ENCODE measurements at regions not wholly inside any gene's neighbourhood (a gene's known extent, or its start where the extent isn't known, plus 50 kb on each side); places are given as distances from the start of the nearest gene placed in this dataset.

GRCh38 chr3:124496061-124496460 lies 234.2 kb upstream of the UMPS start:
- Histone ChIP-seq H3K4me2 (ENCODE audit: low read depth, low read length, poor library complexity, severe bottlenecking) (no peak overlapping the region), H2AFZ (ENCODE audit: low read length) (no peak overlapping the region), H3K4me3 (ENCODE audit: low read length, poor library complexity, severe bottlenecking) (no peak overlapping the region), H4K20me1 (ENCODE audit: insufficient read depth, low read length, poor library complexity, severe bottlenecking) (no peaks in the 10 kb centered on the region), H3F3A (ENCODE audit: low read depth) (no peaks in the 10 kb centered on the region), H3K79me2 (ENCODE audit: insufficient read depth, low read length) (no peaks in the 10 kb centered on the region), H3K9me2 (replicated peaks; ENCODE audit: low read depth, low read length) (no peaks in the 10 kb centered on the region), H3K36me3 (ENCODE audit: insufficient read depth, low read length) (no peaks in the 10 kb centered on the region), H3K4me1 (ENCODE audit: insufficient read depth, low read length, poor library complexity, severe bottlenecking) (peaks cover 4% of the 10 kb centered on the region), H3K27me3 (ENCODE audit: insufficient read depth, low read length, poor library complexity, severe bottlenecking) (no peaks in the 10 kb centered on the region), H3K9me3 (ENCODE audit: insufficient read depth, low read depth, low read length) (no peaks in the 10 kb centered on the region), H3K9ac (ENCODE audit: low read depth, low read length, poor library complexity, severe bottlenecking) (no peak overlapping the region)
- TF ChIP-seq CTCF (conservative IDR thresholded peaks at IDR 0.05; ENCODE audit: low read length) = no peak
- TF ChIP-seq EZH2phosphoT487 (IDR thresholded peaks at IDR 0.05; ENCODE audit: borderline replicate concordance) = no peak

- H3K27me3 ChIP-seq (ENCODE audit: insufficient read depth, low read length, poor library complexity, severe bottlenecking) = no peaks in the 10 kb centered on the region
- H3K36me3 ChIP-seq (ENCODE audit: insufficient read depth, low read length) = no peaks in the 10 kb centered on the region
- no peaks in the 10 kb centered on the region for H3K9me2 ChIP-seq (replicated peaks; ENCODE audit: low read depth, low read length)
- no peak for TF ChIP-seq EZH2phosphoT487 (IDR thresholded peaks at IDR 0.05; ENCODE audit: borderline replicate concordance)
- TF ChIP-seq CTCF (conservative IDR thresholded peaks at IDR 0.05; ENCODE audit: low read length) = no peak
- H2AFZ ChIP-seq (ENCODE audit: low read length) = no peak overlapping the region
- no peaks in the 10 kb centered on the region for H3K9me3 ChIP-seq (ENCODE audit: insufficient read depth, low read depth, low read length)
- H4K20me1 ChIP-seq (ENCODE audit: insufficient read depth, low read length, poor library complexity, severe bottlenecking) = no peaks in the 10 kb centered on the region
- no peak overlapping the region for H3K9ac ChIP-seq (ENCODE audit: low read depth, low read length, poor library complexity, severe bottlenecking)
- no peak overlapping the region for H3K4me3 ChIP-seq (ENCODE audit: low read length, poor library complexity, severe bottlenecking)
- H3K4me2 ChIP-seq (ENCODE audit: low read depth, low read length, poor library complexity, severe bottlenecking) = no peak overlapping the region
- no peaks in the 10 kb centered on the region for H3K79me2 ChIP-seq (ENCODE audit: insufficient read depth, low read length)
- H3K4me1 ChIP-seq (ENCODE audit: insufficient read depth, low read length, poor library complexity, severe bottlenecking) = no peaks in the 10 kb centered on the region
- H3F3A ChIP-seq (ENCODE audit: low read depth) = no peaks in the 10 kb centered on the region
These were observed 232.8 kb upstream of the UMPS start for GRCh38 chr3:124497487-124497886.

- Histone ChIP-seq H2AFZ (ENCODE audit: low read length) (no peak overlapping the region), H3K4me1 (ENCODE audit: insufficient read depth, low read length, poor library complexity, severe bottlenecking) (no peaks in the 10 kb centered on the region), H3K79me2 (ENCODE audit: insufficient read depth, low read length) (no peaks in the 10 kb centered on the region), H3K4me3 (ENCODE audit: low read length, poor library complexity, severe bottlenecking) (no peak overlapping the region), H3K9me2 (replicated peaks; ENCODE audit: low read depth, low read length) (no peaks in the 10 kb centered on the region), H3F3A (ENCODE audit: low read depth) (no peaks in the 10 kb centered on the region), H3K9me3 (ENCODE audit: insufficient read depth, low read depth, low read length) (no peaks in the 10 kb centered on the region), H4K20me1 (ENCODE audit: insufficient read depth, low read length, poor library complexity, severe bottlenecking) (no peaks in the 10 kb centered on the region), H3K36me3 (ENCODE audit: insufficient read depth, low read length) (no peaks in the 10 kb centered on the region), H3K27me3 (ENCODE audit: insufficient read depth, low read length, poor library complexity, severe bottlenecking) (no peaks in the 10 kb centered on the region), H3K4me2 (ENCODE audit: low read depth, low read length, poor library complexity, severe bottlenecking) (no peak overlapping the region), H3K9ac (ENCODE audit: low read depth, low read length, poor library complexity, severe bottlenecking) (no peak overlapping the region)
- TF ChIP-seq CTCF (conservative IDR thresholded peaks at IDR 0.05; ENCODE audit: low read length) = no peak
- no peak for TF ChIP-seq EZH2phosphoT487 (IDR thresholded peaks at IDR 0.05; ENCODE audit: borderline replicate concordance)
These were observed 231.4 kb upstream of the UMPS start for GRCh38 chr3:124498891-124499290.

Measured in Loucy (cell line).